ENCODE measurements at regions not wholly inside any gene's neighbourhood (a gene's known extent, or its start where the extent isn't known, plus 50 kb on each side); places are given as distances from the start of the nearest gene placed in this dataset.

DNA sequence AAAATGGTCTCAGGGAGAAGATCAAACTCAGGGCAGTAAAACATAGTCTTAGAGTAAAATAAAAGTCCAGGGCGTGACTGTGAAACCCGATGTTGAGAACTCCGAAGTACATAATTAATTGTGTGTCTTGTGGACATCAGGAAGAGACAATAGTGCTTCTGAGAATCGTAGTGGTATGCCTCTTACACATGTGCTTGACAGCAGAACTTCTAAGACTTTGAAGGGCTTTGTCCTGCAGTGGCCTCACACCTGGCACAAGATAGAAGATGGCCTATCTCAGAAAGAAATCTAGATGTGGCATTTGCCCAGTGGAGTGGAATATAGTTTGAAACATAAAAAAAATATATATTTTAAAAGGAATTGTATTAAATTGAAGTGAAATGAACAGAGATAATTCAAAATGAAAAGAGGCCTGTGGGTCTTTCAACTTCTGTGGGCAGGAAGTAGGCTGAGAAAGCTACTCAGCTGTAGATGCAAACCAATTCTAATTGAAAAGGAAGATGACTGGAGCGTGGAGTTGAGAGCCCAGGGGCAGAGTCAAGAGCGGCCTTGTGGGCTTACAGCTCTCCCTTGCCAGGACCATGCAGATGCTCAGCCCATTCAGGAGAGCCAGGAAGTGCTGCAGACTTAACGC is 468.4 kb downstream of the KDM4C start:
- Histone ChIP-seq H3K4me1 (ENCODE audit: control insufficient read depth in 1 of 2, insufficient read depth in 2 of 2, low read length in 2 of 2) (no peaks in the 10 kb centered on the region), H2BK120ac (ENCODE audit: insufficient read depth, low read length, poor library complexity) (no peak overlapping the region), H3K27ac (ENCODE audit: low read depth, low read length) (no peak overlapping the region), H2AFZ (ENCODE audit: insufficient read depth, low read length, poor library complexity) (no peak overlapping the region), H2BK5ac (ENCODE audit: low read depth, low read length, poor library complexity) (no peak overlapping the region), H3K14ac (ENCODE audit: low read length) (no peak overlapping the region), H3K27me3 (ENCODE audit: insufficient read depth, low read length) (no peaks in the 10 kb centered on the region), H3K23ac (ENCODE audit: low read length) (no peak overlapping the region), H3K4ac (ENCODE audit: low read depth, low read length) (no peak overlapping the region), H3K4me3 (ENCODE audit: low read depth, low read length) (no peak overlapping the region), H3K18ac (ENCODE audit: low read length) (no peak overlapping the region), H3K9ac (ENCODE audit: low read length) (no peak overlapping the region), H3K4me2 (ENCODE audit: low read length) (no peak overlapping the region), H4K91ac (ENCODE audit: low read depth, low read length) (no peak overlapping the region), H3K9me3 (ENCODE audit: insufficient read depth, low read depth, low read length) (no peaks in the 10 kb centered on the region), H4K12ac (ENCODE audit: low read depth, low read length) (no peak overlapping the region), H3K79me1 (ENCODE audit: low read length) (no peaks in the 10 kb centered on the region), H3K36me3 (ENCODE audit: control insufficient read depth in 1 of 2, insufficient read depth in 2 of 2, low read length in 2 of 2) (no peaks in the 10 kb centered on the region), H4K8ac (ENCODE audit: low read depth, low read length) (no peak overlapping the region), H2BK12ac (ENCODE audit: low read length) (no peak overlapping the region), H3K79me2 (ENCODE audit: control insufficient read depth, insufficient read depth, low read length, poor library complexity) (no peaks in the 10 kb centered on the region), H2AK5ac (ENCODE audit: low read length) (no peak overlapping the region)
- WGBS (ENCODE audit: extremely low coverage, insufficient coverage, insufficient read length) = no CpG with 5 or more reads among the region's 7 CpGs
- no peak for DNase-seq

Measured in trophoblast cell (in vitro differentiated cells and primary cell).